ENCODE measurements at regions not wholly inside any gene's neighbourhood (a gene's known extent, or its start where the extent isn't known, plus 50 kb on each side); places are given as distances from the start of the nearest gene placed in this dataset.

DNA sequence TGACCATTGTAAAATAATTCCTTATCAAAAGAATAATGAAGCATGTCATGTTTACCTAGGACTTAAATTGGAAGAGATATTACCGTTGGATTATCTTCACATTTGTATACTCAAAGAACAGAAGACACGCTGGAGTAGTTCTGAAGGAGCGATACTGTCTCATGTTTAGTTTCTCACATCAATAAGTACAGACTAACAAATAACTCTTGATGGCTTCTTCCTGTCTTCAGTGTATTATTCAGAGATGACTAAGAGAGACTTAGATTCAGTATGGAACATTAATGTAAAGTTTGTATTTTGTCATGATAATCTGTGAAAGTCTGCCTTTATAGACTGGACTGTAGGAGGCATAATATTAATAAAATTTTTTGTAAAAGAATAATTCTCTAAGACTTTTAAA, 72.7 kb downstream of the SPRY1 start:
- no peaks in the 10 kb centered on the region for H3K36me3 Mint-ChIP-seq (ENCODE audit: low read depth, unreplicated experiment)
- no peak overlapping the region for H3K27ac Mint-ChIP-seq (ENCODE audit: unreplicated experiment)
- Histone ChIP-seq H3K9ac (ENCODE audit: low read length) (no peak overlapping the region), H3K36me3 (ENCODE audit: insufficient read depth, low read length) (no peaks in the 10 kb centered on the region), H3K27me3 (ENCODE audit: insufficient read depth, low read length) (no peaks in the 10 kb centered on the region), H3K9me3 (ENCODE audit: insufficient read depth, low read depth, low read length) (no peaks in the 10 kb centered on the region), H3K4me1 (ENCODE audit: insufficient read depth, low read length) (no peaks in the 10 kb centered on the region), H3K4me3 (ENCODE audit: insufficient read depth, low read depth, low read length) (no peak overlapping the region), H3K27ac (ENCODE audit: low read depth, low read length) (no peak overlapping the region), H2AFZ (ENCODE audit: low read depth, low read length) (no peak overlapping the region), H3K79me2 (ENCODE audit: insufficient read depth, low read length) (no peaks in the 10 kb centered on the region), H4K20me1 (ENCODE audit: insufficient read depth, low read length) (no peaks in the 10 kb centered on the region), H3K4me2 (ENCODE audit: low read length) (no peak overlapping the region)
- no peaks in the 10 kb centered on the region for H3K9me3 Mint-ChIP-seq (ENCODE audit: unreplicated experiment)
- no peak overlapping the region for H3K4me3 Mint-ChIP-seq (ENCODE audit: unreplicated experiment)
- no peak for DNase-seq (ENCODE audit: low read depth)
- no peaks in the 10 kb centered on the region for H3K4me1 Mint-ChIP-seq (ENCODE audit: low read depth, unreplicated experiment)
- no peak for FAIRE-seq
- TF ChIP-seq, protein P1, sequence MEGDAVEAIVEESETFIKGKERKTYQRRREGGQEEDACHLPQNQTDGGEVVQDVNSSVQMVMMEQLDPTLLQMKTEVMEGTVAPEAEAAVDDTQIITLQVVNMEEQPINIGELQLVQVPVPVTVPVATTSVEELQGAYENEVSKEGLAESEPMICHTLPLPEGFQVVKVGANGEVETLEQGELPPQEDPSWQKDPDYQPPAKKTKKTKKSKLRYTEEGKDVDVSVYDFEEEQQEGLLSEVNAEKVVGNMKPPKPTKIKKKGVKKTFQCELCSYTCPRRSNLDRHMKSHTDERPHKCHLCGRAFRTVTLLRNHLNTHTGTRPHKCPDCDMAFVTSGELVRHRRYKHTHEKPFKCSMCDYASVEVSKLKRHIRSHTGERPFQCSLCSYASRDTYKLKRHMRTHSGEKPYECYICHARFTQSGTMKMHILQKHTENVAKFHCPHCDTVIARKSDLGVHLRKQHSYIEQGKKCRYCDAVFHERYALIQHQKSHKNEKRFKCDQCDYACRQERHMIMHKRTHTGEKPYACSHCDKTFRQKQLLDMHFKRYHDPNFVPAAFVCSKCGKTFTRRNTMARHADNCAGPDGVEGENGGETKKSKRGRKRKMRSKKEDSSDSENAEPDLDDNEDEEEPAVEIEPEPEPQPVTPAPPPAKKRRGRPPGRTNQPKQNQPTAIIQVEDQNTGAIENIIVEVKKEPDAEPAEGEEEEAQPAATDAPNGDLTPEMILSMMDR (IDR thresholded peaks at IDR 0.05; ENCODE audit: insufficient read depth, low read depth, low read length): no peak
- TF ChIP-seq EZH2 (IDR thresholded peaks at IDR 0.05; ENCODE audit: insufficient read depth, low read length): no peak
- peaks cover 5% of the 10 kb centered on the region for H3K27me3 Mint-ChIP-seq (ENCODE audit: low read depth, unreplicated experiment)

DNA sequence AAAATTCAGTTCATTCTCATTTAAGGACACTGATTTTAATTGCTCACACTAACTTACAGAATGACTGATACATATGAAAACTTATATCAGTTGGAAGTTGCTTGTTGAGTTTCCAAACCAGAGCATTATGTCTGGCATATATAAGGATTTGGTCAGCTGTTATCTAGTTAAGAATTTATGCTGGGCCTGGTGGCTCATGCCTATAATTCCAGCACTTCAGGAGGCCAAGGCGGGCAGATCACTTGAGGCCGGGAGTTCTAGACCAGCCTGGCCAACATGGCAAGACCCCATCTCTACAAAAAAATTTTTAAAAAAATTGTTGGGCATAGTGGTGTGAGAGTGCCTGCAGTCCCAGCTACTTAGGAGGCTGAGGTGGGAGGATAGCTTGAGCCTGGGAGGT, 73.1 kb downstream of the SPRY1 start:
- H3K4me1 Mint-ChIP-seq (ENCODE audit: low read depth, unreplicated experiment): no peaks in the 10 kb centered on the region
- no peak overlapping the region for H3K4me2 ChIP-seq (ENCODE audit: low read length)
- no peaks in the 10 kb centered on the region for H3K36me3 Mint-ChIP-seq (ENCODE audit: low read depth, unreplicated experiment)
- FAIRE-seq: no peak
- no peak overlapping the region for H2AFZ ChIP-seq (ENCODE audit: low read depth, low read length)
- no peaks in the 10 kb centered on the region for H3K4me1 ChIP-seq (ENCODE audit: insufficient read depth, low read length)
- H3K4me3 ChIP-seq (ENCODE audit: insufficient read depth, low read depth, low read length): no peak overlapping the region
- TF ChIP-seq, protein P1 (IDR thresholded peaks at IDR 0.05; ENCODE audit: insufficient read depth, low read depth, low read length): no peak
- TF ChIP-seq EZH2 (IDR thresholded peaks at IDR 0.05; ENCODE audit: insufficient read depth, low read length): no peak
- DNase-seq (ENCODE audit: low read depth): no peak
- no peaks in the 10 kb centered on the region for H3K9me3 Mint-ChIP-seq (ENCODE audit: unreplicated experiment)
- no peaks in the 10 kb centered on the region for H3K79me2 ChIP-seq (ENCODE audit: insufficient read depth, low read length)
- no peak overlapping the region for H3K9ac ChIP-seq (ENCODE audit: low read length)
- no peak overlapping the region for H3K27ac Mint-ChIP-seq (ENCODE audit: unreplicated experiment)
- no peaks in the 10 kb centered on the region for H3K9me3 ChIP-seq (ENCODE audit: insufficient read depth, low read depth, low read length)
- no peaks in the 10 kb centered on the region for H3K27me3 ChIP-seq (ENCODE audit: insufficient read depth, low read length)
- H3K27ac ChIP-seq (ENCODE audit: low read depth, low read length): no peak overlapping the region
- H3K27me3 Mint-ChIP-seq (ENCODE audit: low read depth, unreplicated experiment): peaks cover 5% of the 10 kb centered on the region
- no peaks in the 10 kb centered on the region for H4K20me1 ChIP-seq (ENCODE audit: insufficient read depth, low read length)
- no peaks in the 10 kb centered on the region for H3K36me3 ChIP-seq (ENCODE audit: insufficient read depth, low read length)
- H3K4me3 Mint-ChIP-seq (ENCODE audit: unreplicated experiment): no peak overlapping the region

GRCh38 chr4:123470640-123471039, 74.0 kb downstream of the SPRY1 start:
- no peak for FAIRE-seq

More at GRCh38 chr4:123470640-123471039, 74.0 kb downstream of the SPRY1 start:
- Histone ChIP-seq H3K9me3 (ENCODE audit: insufficient read depth, low read depth, low read length) (no peaks in the 10 kb centered on the region), H3K36me3 (ENCODE audit: insufficient read depth, low read length) (no peaks in the 10 kb centered on the region), H4K20me1 (ENCODE audit: insufficient read depth, low read length) (no peaks in the 10 kb centered on the region), H3K4me1 (ENCODE audit: insufficient read depth, low read length) (no peaks in the 10 kb centered on the region), H2AFZ (ENCODE audit: low read depth, low read length) (no peak overlapping the region), H3K9ac (ENCODE audit: low read length) (no peak overlapping the region), H3K4me3 (ENCODE audit: insufficient read depth, low read depth, low read length) (no peak overlapping the region), H3K4me2 (ENCODE audit: low read length) (no peak overlapping the region), H3K27ac (ENCODE audit: low read depth, low read length) (no peak overlapping the region), H3K27me3 (ENCODE audit: insufficient read depth, low read length) (no peaks in the 10 kb centered on the region), H3K79me2 (ENCODE audit: insufficient read depth, low read length) (no peaks in the 10 kb centered on the region)
- H3K4me3 Mint-ChIP-seq (ENCODE audit: unreplicated experiment): no peak overlapping the region
- no peaks in the 10 kb centered on the region for H3K9me3 Mint-ChIP-seq (ENCODE audit: unreplicated experiment)
- no peaks in the 10 kb centered on the region for H3K36me3 Mint-ChIP-seq (ENCODE audit: low read depth, unreplicated experiment)
- DNase-seq (ENCODE audit: low read depth): no peak
- peaks cover 5% of the 10 kb centered on the region for H3K27me3 Mint-ChIP-seq (ENCODE audit: low read depth, unreplicated experiment)
- H3K4me1 Mint-ChIP-seq (ENCODE audit: low read depth, unreplicated experiment): no peaks in the 10 kb centered on the region
- TF ChIP-seq, protein P1 (IDR thresholded peaks at IDR 0.05; ENCODE audit: insufficient read depth, low read depth, low read length): no peak
- TF ChIP-seq EZH2 (IDR thresholded peaks at IDR 0.05; ENCODE audit: insufficient read depth, low read length): no peak
- no peak overlapping the region for H3K27ac Mint-ChIP-seq (ENCODE audit: unreplicated experiment)
